ENCODE measurements at regions not wholly inside any gene's neighbourhood (a gene's known extent, or its start where the extent isn't known, plus 50 kb on each side); places are given as distances from the start of the nearest gene placed in this dataset.

- TF ChIP-seq POLR2AphosphoS5 (IDR thresholded peaks at IDR 0.05) (no peak), POLR2A (IDR thresholded peaks at IDR 0.05) (no peak), CTCF (IDR thresholded peaks at IDR 0.05 in 8 of 11, conservative IDR thresholded peaks at IDR 0.05 in 3 of 11) (no peak)
- H3K4me1 ChIP-seq, result no peaks in the 10 kb centered on the region
- H3K27ac ChIP-seq, result no peak overlapping the region
- H3K4me3 ChIP-seq, result no peak overlapping the region
- intact Hi-C loops (cut with DNase I; ENCODE audit: low total_unique reads), result no loop called here
- no peaks in the 10 kb centered on the region for H3K27me3 ChIP-seq (replicated peaks in 1 of 7)
- no peaks in the 10 kb centered on the region for H3K36me3 ChIP-seq
- H3K9me3 ChIP-seq, result no peaks in the 10 kb centered on the region
- WGBS, 5 donors, result 44 to 65% (median 52%) methylated on average over 1 of the region's 1 CpG
- no peak for DNase-seq
Measured at GRCh38 chr5:92979716-92980115, 601.3 kb downstream of the NR2F1-AS1 start.

- no peak overlapping the region for H3K27ac ChIP-seq
- intact Hi-C loops (cut with DNase I; ENCODE audit: low total_unique reads), result no loop called here
- no peak for DNase-seq
- H3K27me3 ChIP-seq (replicated peaks in 1 of 7), result no peaks in the 10 kb centered on the region
- no peaks in the 10 kb centered on the region for H3K4me1 ChIP-seq
- WGBS, 5 donors, result 78 to 86% (median 83%) methylated on average over 3 of the region's 3 CpGs
- TF ChIP-seq CTCF (IDR thresholded peaks at IDR 0.05 in 8 of 11, conservative IDR thresholded peaks at IDR 0.05 in 3 of 11) (no peak), POLR2A (IDR thresholded peaks at IDR 0.05) (no peak), POLR2AphosphoS5 (IDR thresholded peaks at IDR 0.05) (no peak)
- no peaks in the 10 kb centered on the region for H3K36me3 ChIP-seq
- H3K9me3 ChIP-seq, result no peaks in the 10 kb centered on the region
- no peak overlapping the region for H3K4me3 ChIP-seq
Measured at GRCh38 chr5:92977846-92978540, 603.0 kb downstream of the NR2F1-AS1 start.

- TF ChIP-seq POLR2AphosphoS5 (IDR thresholded peaks at IDR 0.05), result no peak
- TF ChIP-seq POLR2A (IDR thresholded peaks at IDR 0.05), result no peak
- TF ChIP-seq CTCF (IDR thresholded peaks at IDR 0.05 in 8 of 11, conservative IDR thresholded peaks at IDR 0.05 in 3 of 11), result no peak
- intact Hi-C loops (cut with DNase I; ENCODE audit: low total_unique reads), result no loop called here
- no peak overlapping the region for H3K27ac ChIP-seq
Measured at GRCh38 chr5:92976156-92976555, 604.9 kb downstream of the NR2F1-AS1 start.

GRCh38 chr5:92969781-92970237 is 611.2 kb downstream of the NR2F1-AS1 start:
- Histone ChIP-seq H3K4me3 (no peak overlapping the region), H3K27me3 (replicated peaks in 1 of 7) (no peaks in the 10 kb centered on the region), H3K9me3 (no peaks in the 10 kb centered on the region), H3K4me1 (no peaks in the 10 kb centered on the region), H3K27ac (no peak overlapping the region), H3K36me3 (no peaks in the 10 kb centered on the region)
- intact Hi-C loops (cut with DNase I; ENCODE audit: low total_unique reads), result no loop called here
- TF ChIP-seq CTCF (IDR thresholded peaks at IDR 0.05 in 8 of 11, conservative IDR thresholded peaks at IDR 0.05 in 3 of 11) (no peak), POLR2A (IDR thresholded peaks at IDR 0.05) (no peak), POLR2AphosphoS5 (IDR thresholded peaks at IDR 0.05) (no peak)
- DNase-seq, result no peak
- 81 to 95% (median 85%) methylated on average over 2 of the region's 2 CpGs for WGBS, 5 donors

More at GRCh38 chr5:92976156-92976555, 604.9 kb downstream of the NR2F1-AS1 start:
- no peak overlapping the region for H3K4me3 ChIP-seq
- H3K36me3 ChIP-seq, result no peaks in the 10 kb centered on the region
- H3K9me3 ChIP-seq, result no peaks in the 10 kb centered on the region
- no peaks in the 10 kb centered on the region for H3K4me1 ChIP-seq
- 85 to 89% (median 88%) methylated on average over 1 of the region's 1 CpG for WGBS, 5 donors
- DNase-seq, result no peak
- no peaks in the 10 kb centered on the region for H3K27me3 ChIP-seq (replicated peaks in 1 of 7)

All from spleen (tissue), 11 donors.